WTC11 (cell line): ENCODE measurements at regions not wholly inside any gene's neighbourhood (a gene's known extent, or its start where the extent isn't known, plus 50 kb on each side); places are given as distances from the start of the nearest gene placed in this dataset.

Source experiments
- ATAC-seq: fragments of 200-7000 bp; cut with Tn5 transposase; 2 replicates; pipeline ENCODE4 v1.10.0; 2021; ENCODE audit warnings: mild to moderate bottlenecking, moderate library complexity
- CTCF ChIA-PET: fragments of 300-600 bp; sonication (Branson Sonifier 250); formaldehyde crosslinking; loops from one replicate; lab custom pipeline; 2021; ENCODE audit warnings: antibody characterized with exemption; lab: Charles Lee
- POLR2A ChIA-PET: fragments of 350-600 bp; sonication (Branson Sonifier 250); formaldehyde crosslinking; loops from one replicate; lab custom pipeline; 2021; ENCODE audit warnings: antibody characterized with exemption; lab: Charles Lee
- DNase-seq: peaks from one replicate; pipeline ENCODE4 v3.0.0; 2021; ENCODE audit warnings: low spot score
- H3K27ac Mint-ChIP-seq: 2 replicates; pipeline ENCODE4 v1.8.0; 2021; ENCODE audit warnings: mixed read lengths
- H3K27me3 Mint-ChIP-seq: 2 replicates; pipeline ENCODE4 v1.8.0; 2021; ENCODE audit warnings: low read depth, mild to moderate bottlenecking, moderate library complexity, mixed read lengths
- H3K36me3 Mint-ChIP-seq: 2 replicates; pipeline ENCODE4 v1.8.0; 2021; ENCODE audit warnings: mixed read lengths
- H3K4me1 Mint-ChIP-seq: 2 replicates; pipeline ENCODE4 v1.8.0; 2022; ENCODE audit warnings: mixed read lengths
- H3K4me3 Mint-ChIP-seq: 2 replicates; pipeline ENCODE4 v1.8.0; 2021; ENCODE audit warnings: mild to moderate bottlenecking, moderate library complexity, mixed read lengths
- H3K9me3 Mint-ChIP-seq: 2 replicates; pipeline ENCODE4 v1.8.0; 2021; ENCODE audit warnings: mixed read lengths
- ATF6 ChIP-seq: sonication (generic); formaldehyde crosslinking; IDR thresholded peaks from 2 replicates; pipeline ENCODE4 v1.8.1; 2023; ENCODE audit warnings: mild to moderate bottlenecking, missing genetic modification reagents
- ELF4 ChIP-seq: sonication (generic); formaldehyde crosslinking; IDR thresholded peaks from 2 replicates; pipeline ENCODE4 v1.8.1; 2022; ENCODE audit warnings: low read depth, mild to moderate bottlenecking, moderate library complexity, missing genetic modification reagents
- FOXP1 ChIP-seq: sonication (generic); formaldehyde crosslinking; IDR thresholded peaks from 2 replicates; pipeline ENCODE4 v1.8.0; 2022; ENCODE audit warnings: missing genetic modification reagents, mild to moderate bottlenecking, moderate library complexity, borderline replicate concordance
- JUN ChIP-seq: sonication (generic); formaldehyde crosslinking; IDR thresholded peaks from 2 replicates; pipeline ENCODE4 v1.8.0; 2023; ENCODE audit warnings: mild to moderate bottlenecking, missing genetic modification reagents
- MYBL2 ChIP-seq: sonication (generic); formaldehyde crosslinking; IDR thresholded peaks from 2 replicates; pipeline ENCODE4 v1.8.1; 2023; ENCODE audit warnings: mild to moderate bottlenecking, moderate library complexity, missing genetic modification reagents
- OVOL2 ChIP-seq: fragments of 250-450 bp; sonication (Bioruptor Pico); IDR thresholded peaks from 2 replicates; pipeline ENCODE4 v1.9.0; 2021; ENCODE audit warnings: mild to moderate bottlenecking, borderline replicate concordance
- ZBTB43 ChIP-seq: sonication (generic); formaldehyde crosslinking; IDR thresholded peaks from 2 replicates; pipeline ENCODE4 v1.8.1; 2023; ENCODE audit warnings: mild to moderate bottlenecking, missing genetic modification reagents
- TF ChIP-seq, protein P1 (sequence below): sonication (generic); formaldehyde crosslinking; IDR thresholded peaks from 2 replicates; pipeline ENCODE4 v1.8.1; 2023; ENCODE audit warnings: mild to moderate bottlenecking, missing genetic modification reagents, borderline replicate concordance
- TF ChIP-seq, protein P2 (sequence below): sonication (generic); formaldehyde crosslinking; IDR thresholded peaks from 2 replicates; pipeline ENCODE4 v1.8.1; 2023; ENCODE audit warnings: mild to moderate bottlenecking, missing genetic modification reagents, moderate library complexity
- TF ChIP-seq, protein P3 (sequence below): fragments of 200-600 bp; IDR thresholded peaks from 2 replicates; pipeline ENCODE4 v1.8.0; 2022; ENCODE audit warnings: antibody characterized with exemption
- TF ChIP-seq, protein P4 (sequence below): fragments of 250-450 bp; sonication (Bioruptor Pico); IDR thresholded peaks from 2 replicates; pipeline ENCODE4 v1.9.0; 2021; ENCODE audit warnings: mild to moderate bottlenecking
- TF ChIP-seq, protein P5 (sequence below): fragments of 250-450 bp; sonication (Bioruptor Pico); conservative IDR thresholded peaks from 2 replicates; pipeline ENCODE4 v1.9.0; 2021; ENCODE audit warnings: mild to moderate bottlenecking
- TF ChIP-seq, protein P6 (sequence below): fragments of 250-450 bp; sonication (Bioruptor Pico); IDR thresholded peaks from 2 replicates; pipeline ENCODE4 v1.9.0; 2021; ENCODE audit warnings: mild to moderate bottlenecking, borderline replicate concordance

DNA sequence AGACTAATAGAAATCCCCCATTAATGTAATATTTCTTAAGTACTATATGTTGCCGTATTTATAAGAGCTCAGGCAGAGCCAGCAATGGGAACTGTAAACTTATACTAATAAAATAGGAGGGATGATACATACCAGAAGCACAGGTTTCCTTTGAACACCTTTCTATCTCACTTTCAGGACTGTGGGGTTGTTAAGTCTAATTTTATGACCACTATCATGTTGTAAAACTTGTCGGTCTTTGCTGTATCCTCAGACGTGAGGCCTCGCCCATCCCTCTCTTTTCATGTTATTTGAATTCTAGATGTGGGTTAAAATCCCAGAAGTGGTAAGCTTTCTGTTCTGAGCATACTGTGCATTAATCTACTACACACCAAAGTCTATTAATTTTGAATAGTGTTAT lies 1083.5 kb upstream of the TENM4 start:
- TF ChIP-seq FOXP1 (CRISPR knock-in tag) (no peak), MYBL2 (CRISPR knock-in tag) (no peak), ELF4 (CRISPR knock-in tag) (no peak), JUN (CRISPR knock-in tag) (no peak), OVOL2 (CRISPR knock-in tag) (no peak), ZBTB43 (CRISPR knock-in tag) (no peak), ATF6 (CRISPR knock-in tag) (no peak)
- TF ChIP-seq, protein P1, sequence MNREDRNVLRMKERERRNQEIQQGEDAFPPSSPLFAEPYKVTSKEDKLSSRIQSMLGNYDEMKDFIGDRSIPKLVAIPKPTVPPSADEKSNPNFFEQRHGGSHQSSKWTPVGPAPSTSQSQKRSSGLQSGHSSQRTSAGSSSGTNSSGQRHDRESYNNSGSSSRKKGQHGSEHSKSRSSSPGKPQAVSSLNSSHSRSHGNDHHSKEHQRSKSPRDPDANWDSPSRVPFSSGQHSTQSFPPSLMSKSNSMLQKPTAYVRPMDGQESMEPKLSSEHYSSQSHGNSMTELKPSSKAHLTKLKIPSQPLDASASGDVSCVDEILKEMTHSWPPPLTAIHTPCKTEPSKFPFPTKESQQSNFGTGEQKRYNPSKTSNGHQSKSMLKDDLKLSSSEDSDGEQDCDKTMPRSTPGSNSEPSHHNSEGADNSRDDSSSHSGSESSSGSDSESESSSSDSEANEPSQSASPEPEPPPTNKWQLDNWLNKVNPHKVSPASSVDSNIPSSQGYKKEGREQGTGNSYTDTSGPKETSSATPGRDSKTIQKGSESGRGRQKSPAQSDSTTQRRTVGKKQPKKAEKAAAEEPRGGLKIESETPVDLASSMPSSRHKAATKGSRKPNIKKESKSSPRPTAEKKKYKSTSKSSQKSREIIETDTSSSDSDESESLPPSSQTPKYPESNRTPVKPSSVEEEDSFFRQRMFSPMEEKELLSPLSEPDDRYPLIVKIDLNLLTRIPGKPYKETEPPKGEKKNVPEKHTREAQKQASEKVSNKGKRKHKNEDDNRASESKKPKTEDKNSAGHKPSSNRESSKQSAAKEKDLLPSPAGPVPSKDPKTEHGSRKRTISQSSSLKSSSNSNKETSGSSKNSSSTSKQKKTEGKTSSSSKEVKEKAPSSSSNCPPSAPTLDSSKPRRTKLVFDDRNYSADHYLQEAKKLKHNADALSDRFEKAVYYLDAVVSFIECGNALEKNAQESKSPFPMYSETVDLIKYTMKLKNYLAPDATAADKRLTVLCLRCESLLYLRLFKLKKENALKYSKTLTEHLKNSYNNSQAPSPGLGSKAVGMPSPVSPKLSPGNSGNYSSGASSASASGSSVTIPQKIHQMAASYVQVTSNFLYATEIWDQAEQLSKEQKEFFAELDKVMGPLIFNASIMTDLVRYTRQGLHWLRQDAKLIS (CRISPR knock-in tag): no peak
- TF ChIP-seq, protein P2, sequence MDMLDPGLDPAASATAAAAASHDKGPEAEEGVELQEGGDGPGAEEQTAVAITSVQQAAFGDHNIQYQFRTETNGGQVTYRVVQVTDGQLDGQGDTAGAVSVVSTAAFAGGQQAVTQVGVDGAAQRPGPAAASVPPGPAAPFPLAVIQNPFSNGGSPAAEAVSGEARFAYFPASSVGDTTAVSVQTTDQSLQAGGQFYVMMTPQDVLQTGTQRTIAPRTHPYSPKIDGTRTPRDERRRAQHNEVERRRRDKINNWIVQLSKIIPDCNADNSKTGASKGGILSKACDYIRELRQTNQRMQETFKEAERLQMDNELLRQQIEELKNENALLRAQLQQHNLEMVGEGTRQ (CRISPR knock-in tag): no peak
- TF ChIP-seq, protein P3, sequence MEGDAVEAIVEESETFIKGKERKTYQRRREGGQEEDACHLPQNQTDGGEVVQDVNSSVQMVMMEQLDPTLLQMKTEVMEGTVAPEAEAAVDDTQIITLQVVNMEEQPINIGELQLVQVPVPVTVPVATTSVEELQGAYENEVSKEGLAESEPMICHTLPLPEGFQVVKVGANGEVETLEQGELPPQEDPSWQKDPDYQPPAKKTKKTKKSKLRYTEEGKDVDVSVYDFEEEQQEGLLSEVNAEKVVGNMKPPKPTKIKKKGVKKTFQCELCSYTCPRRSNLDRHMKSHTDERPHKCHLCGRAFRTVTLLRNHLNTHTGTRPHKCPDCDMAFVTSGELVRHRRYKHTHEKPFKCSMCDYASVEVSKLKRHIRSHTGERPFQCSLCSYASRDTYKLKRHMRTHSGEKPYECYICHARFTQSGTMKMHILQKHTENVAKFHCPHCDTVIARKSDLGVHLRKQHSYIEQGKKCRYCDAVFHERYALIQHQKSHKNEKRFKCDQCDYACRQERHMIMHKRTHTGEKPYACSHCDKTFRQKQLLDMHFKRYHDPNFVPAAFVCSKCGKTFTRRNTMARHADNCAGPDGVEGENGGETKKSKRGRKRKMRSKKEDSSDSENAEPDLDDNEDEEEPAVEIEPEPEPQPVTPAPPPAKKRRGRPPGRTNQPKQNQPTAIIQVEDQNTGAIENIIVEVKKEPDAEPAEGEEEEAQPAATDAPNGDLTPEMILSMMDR: no peak
- TF ChIP-seq, protein P4, sequence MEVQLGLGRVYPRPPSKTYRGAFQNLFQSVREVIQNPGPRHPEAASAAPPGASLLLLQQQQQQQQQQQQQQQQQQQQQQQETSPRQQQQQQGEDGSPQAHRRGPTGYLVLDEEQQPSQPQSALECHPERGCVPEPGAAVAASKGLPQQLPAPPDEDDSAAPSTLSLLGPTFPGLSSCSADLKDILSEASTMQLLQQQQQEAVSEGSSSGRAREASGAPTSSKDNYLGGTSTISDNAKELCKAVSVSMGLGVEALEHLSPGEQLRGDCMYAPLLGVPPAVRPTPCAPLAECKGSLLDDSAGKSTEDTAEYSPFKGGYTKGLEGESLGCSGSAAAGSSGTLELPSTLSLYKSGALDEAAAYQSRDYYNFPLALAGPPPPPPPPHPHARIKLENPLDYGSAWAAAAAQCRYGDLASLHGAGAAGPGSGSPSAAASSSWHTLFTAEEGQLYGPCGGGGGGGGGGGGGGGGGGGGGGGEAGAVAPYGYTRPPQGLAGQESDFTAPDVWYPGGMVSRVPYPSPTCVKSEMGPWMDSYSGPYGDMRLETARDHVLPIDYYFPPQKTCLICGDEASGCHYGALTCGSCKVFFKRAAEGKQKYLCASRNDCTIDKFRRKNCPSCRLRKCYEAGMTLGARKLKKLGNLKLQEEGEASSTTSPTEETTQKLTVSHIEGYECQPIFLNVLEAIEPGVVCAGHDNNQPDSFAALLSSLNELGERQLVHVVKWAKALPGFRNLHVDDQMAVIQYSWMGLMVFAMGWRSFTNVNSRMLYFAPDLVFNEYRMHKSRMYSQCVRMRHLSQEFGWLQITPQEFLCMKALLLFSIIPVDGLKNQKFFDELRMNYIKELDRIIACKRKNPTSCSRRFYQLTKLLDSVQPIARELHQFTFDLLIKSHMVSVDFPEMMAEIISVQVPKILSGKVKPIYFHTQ (CRISPR knock-in tag): no peak
- TF ChIP-seq, protein P5, sequence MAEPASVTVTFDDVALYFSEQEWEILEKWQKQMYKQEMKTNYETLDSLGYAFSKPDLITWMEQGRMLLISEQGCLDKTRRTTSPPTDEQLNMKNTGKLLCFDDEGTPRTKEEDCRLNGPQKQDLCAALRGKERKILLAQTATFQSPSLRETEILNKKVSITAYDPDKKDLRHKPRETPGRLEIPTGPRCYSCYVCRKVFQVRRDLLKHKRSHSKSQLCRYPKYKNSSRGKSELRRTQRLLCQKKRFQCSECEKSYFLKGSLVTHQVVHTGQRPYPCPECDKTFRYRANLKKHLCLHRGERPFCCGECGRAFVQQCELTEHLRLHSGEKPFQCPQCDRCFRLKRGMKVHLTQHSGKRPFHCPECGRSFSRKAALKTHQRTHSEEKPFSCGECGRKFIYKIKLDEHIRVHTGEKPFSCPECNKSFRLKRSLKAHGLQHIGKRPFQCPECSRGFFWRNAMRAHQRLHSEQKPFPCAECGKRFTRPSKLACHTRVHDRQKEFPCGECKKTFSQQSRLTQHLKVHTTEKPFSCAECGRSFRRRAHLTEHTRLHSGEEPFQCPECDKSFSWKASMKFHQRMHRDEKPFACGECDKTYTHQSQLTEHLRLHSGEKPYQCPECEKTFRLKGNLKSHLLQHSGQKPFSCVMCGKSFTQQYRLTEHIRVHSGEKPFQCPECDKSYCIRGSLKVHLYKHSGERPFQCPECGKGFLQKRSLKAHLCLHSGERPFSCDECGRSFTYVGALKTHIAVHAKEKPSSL (CRISPR knock-in tag): no peak
- TF ChIP-seq, protein P6, sequence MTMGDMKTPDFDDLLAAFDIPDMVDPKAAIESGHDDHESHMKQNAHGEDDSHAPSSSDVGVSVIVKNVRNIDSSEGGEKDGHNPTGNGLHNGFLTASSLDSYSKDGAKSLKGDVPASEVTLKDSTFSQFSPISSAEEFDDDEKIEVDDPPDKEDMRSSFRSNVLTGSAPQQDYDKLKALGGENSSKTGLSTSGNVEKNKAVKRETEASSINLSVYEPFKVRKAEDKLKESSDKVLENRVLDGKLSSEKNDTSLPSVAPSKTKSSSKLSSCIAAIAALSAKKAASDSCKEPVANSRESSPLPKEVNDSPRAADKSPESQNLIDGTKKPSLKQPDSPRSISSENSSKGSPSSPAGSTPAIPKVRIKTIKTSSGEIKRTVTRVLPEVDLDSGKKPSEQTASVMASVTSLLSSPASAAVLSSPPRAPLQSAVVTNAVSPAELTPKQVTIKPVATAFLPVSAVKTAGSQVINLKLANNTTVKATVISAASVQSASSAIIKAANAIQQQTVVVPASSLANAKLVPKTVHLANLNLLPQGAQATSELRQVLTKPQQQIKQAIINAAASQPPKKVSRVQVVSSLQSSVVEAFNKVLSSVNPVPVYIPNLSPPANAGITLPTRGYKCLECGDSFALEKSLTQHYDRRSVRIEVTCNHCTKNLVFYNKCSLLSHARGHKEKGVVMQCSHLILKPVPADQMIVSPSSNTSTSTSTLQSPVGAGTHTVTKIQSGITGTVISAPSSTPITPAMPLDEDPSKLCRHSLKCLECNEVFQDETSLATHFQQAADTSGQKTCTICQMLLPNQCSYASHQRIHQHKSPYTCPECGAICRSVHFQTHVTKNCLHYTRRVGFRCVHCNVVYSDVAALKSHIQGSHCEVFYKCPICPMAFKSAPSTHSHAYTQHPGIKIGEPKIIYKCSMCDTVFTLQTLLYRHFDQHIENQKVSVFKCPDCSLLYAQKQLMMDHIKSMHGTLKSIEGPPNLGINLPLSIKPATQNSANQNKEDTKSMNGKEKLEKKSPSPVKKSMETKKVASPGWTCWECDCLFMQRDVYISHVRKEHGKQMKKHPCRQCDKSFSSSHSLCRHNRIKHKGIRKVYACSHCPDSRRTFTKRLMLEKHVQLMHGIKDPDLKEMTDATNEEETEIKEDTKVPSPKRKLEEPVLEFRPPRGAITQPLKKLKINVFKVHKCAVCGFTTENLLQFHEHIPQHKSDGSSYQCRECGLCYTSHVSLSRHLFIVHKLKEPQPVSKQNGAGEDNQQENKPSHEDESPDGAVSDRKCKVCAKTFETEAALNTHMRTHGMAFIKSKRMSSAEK: no peak
- TF ChIP-seq, all 79 proteins: peak for 0
- H3K9me3 Mint-ChIP-seq: no peaks in the 10 kb centered on the region
- H3K27ac Mint-ChIP-seq: no peak overlapping the region
- H3K4me3 Mint-ChIP-seq: no peak overlapping the region
- ChIA-PET POLR2A (interaction anchor here (0.7 kb wide), 1 partner anchor 406 kb away, joined by 3 read pairs; no protein-coding TSS in a partner anchor), CTCF (no interaction called here)
- no peaks in the 10 kb centered on the region for H3K27me3 Mint-ChIP-seq
- H3K4me1 Mint-ChIP-seq: no peaks in the 10 kb centered on the region
- no peaks in the 10 kb centered on the region for H3K36me3 Mint-ChIP-seq
- DNase-seq (no peak), ATAC-seq (no peak)
